ENCODE measurements at regions not wholly inside any gene's neighbourhood (a gene's known extent, or its start where the extent isn't known, plus 50 kb on each side); places are given as distances from the start of the nearest gene placed in this dataset.

DNA sequence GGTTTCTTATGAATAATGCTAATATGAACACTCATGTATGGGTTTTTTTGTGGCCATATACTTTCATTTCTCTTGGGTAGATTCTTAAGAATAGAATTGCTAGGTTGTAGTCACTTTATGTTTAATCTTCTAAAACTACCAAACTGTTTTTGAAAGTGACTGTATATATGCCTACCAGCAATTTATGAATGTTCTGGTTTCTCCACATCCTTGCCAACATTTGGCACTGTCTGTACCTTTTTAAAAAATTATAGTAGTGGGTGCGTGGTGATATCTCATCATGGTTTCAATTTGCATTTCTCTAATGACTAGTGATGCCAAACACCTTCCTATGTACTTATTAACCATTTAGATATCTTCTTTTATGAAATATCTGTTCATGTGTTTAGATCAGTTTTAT, 110.6 kb upstream of the RIOK3 start:
- DNase-seq (ENCODE audit: low spot score): no peak

DNA sequence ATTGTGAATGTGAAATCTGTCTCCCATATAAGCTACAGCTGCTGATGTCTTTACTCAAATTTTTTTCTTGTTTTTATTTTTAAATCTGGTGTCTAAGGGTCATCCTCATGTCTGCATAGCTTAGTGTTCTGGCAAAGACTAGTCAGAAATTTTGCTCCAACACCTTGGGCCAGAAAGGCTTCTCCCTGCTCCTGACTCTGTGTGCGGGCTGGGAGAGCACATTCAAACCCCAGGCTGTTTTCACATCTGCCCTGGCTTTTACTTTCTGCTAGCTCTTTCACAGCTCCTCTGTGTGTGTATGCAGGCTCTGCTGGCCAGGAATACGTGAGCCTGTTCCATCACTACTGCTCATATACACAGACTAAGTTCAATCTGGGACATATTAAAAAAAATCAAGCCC, 102.9 kb upstream of the RIOK3 start:
- DNase-seq (ENCODE audit: low spot score): no peak

- no peak for DNase-seq (ENCODE audit: low spot score)
Measured at GRCh38 chr18:23351521-23351920, 101.6 kb upstream of the RIOK3 start.

DNA sequence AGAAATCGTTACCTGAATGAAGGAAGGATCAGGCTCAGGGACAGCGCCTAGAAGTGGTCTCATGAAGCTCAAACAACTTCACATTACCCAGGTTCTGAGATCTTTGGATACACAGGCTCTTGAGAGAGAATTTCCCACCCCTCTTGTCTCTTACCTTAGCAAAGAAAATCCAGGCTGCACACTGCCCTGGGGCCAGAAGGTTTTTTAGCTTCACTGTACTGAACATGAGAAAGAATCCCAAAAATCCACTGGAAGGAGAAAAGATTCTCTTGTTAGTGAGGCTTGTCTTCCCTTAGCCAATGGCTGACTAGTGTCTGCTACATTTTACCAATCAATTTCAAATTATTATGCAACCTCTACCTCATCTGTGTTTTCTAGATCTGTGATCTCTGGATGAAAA, 101.0 kb upstream of the RIOK3 start:
- no peak for DNase-seq (ENCODE audit: low spot score)

GRCh38 chr18:23353459-23353858, 99.6 kb upstream of the RIOK3 start:
- no peak for DNase-seq (ENCODE audit: low spot score)

- no peak for DNase-seq (ENCODE audit: low spot score)
Measured at GRCh38 chr18:23354625-23355024, 98.5 kb upstream of the RIOK3 start.

DNA sequence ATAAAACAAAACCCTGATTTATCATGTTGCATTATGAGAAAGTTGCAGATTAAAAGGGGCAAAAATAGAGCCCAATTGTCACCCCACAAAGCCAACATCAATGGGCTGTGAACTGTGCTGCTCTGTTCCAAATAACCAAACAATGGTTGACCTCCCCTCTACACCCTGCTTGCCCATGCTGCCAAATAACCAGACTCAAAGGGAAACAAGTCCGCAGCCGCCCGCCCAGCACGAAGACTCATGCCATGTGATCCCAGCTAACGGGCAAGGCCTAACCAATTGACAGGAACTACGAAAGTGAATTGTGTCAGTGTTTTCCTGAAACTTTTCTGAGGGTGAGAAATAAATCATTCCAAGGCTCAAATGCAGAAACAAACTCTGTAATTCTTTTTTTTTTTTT, 97.9 kb upstream of the RIOK3 start:
- no peak for DNase-seq (ENCODE audit: low spot score)

DNA sequence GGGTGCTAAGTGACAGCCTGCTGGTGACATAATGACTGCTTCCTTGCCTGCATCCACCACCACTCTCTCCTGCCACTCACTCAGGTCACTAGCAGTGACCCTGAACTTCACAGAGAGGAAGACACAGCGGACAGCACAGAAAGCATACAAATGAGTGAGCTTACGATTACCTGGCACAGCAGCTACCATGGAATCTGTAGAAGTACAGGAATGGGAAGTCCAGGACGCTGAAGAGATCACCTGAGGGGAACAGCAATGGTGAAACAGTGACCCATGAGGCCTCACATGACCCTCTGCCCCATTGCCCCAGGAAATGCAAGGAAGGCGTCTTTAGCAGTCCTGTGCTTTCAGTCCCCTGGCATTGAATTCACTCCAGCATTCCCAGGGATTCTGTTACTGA, 96.7 kb upstream of the RIOK3 start:
- no peak for DNase-seq (ENCODE audit: low spot score)

DNA sequence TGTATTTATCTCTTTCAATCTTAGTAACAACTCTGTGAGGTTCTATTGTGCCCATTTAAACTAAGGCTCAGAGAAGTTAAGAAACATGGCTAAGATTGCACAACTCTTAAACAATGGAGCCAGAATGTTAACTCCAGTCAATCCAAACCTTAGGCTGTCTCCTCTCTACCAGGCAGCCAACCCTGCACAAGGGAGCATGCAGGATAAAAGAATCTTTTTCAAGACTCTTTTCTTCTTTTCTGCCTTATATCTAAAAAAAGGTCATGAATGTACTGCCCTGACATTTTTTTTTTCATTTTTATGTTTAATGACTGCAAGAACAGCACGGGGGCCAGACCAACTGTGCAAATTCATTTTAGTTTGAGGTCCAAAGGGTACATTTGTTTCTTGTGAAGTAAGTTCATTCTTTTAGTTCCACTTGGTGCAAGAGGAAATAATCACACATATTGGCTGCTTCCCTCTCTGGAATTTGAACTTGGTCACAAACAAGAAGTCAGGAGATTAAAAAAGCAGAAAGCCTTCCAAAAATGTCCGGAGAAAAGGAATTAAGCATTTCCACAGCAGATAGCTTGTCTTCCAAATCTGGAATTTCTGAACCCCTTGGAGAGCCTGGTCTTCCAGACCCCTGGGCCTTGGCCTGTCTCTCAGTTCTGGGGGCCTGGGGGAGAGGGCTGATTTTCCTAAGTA, 96.0 kb upstream of the RIOK3 start:
- DNase-seq (ENCODE audit: low spot score): no peak

DNA sequence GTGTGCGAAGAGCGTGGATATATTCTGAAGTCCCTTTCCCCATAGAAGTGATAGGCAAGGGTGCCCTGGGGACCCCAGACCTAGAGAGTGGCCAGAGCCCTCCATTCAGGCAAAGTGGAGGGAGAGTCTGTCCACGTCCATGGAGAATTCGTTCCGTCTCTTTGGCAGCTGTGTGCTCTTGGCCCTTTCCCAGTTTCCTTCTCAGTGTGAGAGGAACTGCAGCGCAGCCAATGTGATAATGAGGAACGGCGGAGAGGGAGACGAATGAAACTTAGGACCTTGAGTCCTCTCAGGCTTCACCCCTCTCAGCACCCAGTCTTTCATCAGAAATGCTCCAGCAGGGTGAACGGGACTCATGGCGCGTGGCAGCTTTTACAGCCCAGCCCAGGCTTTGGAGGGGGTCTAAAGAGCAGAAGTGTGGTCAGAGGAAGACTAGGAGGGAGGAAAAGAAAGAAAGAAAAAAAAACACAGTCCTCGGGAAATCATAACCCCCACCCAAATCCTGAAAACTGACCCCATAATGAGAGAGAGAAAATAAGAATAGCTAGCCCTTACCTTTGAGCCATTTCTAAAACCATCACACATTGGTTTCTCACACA, 95.0 kb upstream of the RIOK3 start:
- no peak for DNase-seq (ENCODE audit: low spot score)

- DNase-seq (ENCODE audit: low spot score): no peak
Measured at GRCh38 chr18:23359421-23359820, 93.7 kb upstream of the RIOK3 start.

- DNase-seq (ENCODE audit: low spot score): no peak
Measured at GRCh38 chr18:23363865-23364570, 89.1 kb upstream of the RIOK3 start.

DNA sequence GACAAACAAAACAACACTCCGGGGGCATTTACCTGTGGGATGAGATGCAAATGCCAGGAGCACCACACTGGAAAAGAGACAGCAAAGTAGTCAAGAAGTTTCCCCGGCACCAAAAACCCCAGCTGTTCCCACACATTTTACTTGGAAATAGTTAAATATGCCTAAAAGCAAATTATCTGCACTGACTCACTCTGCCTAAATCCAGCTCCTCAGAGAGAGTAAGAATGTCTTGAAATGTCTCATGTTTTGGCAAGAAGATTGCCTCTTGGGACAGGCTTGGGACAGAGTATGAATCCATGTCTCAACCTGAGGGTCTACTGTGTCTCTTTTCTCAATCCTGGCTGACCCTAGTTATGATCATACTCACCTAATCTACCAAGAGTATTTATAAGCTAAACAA, 87.5 kb upstream of the RIOK3 start:
- DNase-seq (ENCODE audit: low spot score): no peak

- DNase-seq (ENCODE audit: low spot score): no peak
Measured at GRCh38 chr18:23369266-23369665, 83.8 kb upstream of the RIOK3 start.

GRCh38 chr18:23373570-23373969, 79.5 kb upstream of the RIOK3 start:
- DNase-seq (ENCODE audit: low spot score): no peak

DNA sequence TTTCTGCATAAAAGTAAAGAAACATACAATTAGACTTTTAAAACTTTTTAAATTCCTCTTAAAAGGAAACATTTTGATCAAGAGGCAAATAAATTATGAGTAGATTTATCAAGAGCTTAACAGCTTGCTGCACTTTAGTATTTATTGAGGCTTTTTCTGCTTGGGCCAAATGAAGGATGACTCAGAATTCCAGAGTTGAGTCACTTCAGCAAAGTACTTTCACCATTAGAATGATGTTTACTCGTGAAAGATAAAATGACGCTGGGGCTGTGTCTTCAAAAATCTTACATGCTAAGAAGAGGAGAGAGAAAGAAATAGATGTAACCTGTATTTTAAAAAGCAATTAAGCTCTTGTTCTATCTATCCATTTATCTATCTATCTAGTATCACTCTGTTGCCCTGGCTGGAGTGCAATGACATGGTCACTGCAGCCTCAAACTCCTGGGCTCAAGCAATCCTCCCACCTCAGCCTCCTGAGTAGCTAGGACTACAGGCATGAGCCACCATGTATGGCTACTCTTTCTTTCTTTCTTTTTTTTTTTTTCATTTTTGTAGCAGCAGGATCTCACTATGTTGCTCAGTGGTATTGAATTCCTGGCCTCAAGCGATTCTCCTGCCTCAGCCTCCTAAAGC, 75.3 kb upstream of the RIOK3 start:
- no peak for DNase-seq (ENCODE audit: low spot score)

GRCh38 chr18:23378302-23378686, 74.8 kb upstream of the RIOK3 start:
- DNase-seq (ENCODE audit: low spot score): no peak

DNA sequence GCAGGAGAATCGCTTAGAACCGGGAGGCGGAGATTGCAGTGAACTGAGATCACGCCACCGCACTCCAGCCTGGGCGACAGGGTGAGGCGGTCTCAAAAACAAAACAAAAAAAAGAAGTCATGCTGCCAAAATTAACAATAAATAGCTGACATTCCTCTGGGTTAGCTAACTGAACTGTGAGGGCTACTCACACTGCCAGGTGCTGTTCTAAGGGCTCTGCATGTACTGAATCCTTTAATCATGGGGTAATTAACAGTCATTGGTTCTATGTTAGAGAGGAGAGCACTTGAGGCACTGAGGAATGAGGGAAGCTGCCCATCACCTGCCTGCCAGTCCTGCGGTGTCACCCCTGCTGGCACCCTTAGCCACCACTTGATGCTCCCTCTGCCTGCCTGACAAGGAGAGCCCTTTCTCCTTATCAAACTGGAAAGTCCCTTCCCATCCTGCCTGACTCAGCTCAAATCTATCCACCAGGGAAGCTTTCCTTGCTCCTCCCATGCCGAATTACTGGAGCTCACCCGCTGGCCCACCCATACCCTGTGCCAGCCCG, 73.0 kb upstream of the RIOK3 start:
- DNase-seq (ENCODE audit: low spot score): no peak

GRCh38 chr18:23380817-23381216, 72.3 kb upstream of the RIOK3 start:
- DNase-seq (ENCODE audit: low spot score): no peak

DNA sequence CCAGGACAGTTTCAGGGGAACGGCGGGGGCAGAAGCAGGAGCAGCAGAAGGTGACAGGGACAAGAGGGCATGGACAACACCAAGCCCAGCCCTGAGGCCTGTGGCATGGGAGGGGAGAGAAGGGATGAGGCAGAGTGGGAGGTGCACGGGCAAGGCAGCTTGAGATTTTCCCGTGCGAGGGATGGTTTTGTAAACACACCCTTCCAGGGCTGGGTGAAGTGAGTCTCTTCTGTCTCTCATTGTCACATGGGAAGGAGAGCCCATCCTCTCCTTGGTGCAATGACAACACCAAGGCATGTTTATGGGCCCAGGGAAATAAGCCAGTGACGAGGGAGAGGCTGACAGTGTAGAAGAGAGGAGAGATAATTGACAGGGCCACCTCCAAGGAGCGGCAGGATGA, 69.6 kb upstream of the RIOK3 start:
- no peak for DNase-seq (ENCODE audit: low spot score)

DNA sequence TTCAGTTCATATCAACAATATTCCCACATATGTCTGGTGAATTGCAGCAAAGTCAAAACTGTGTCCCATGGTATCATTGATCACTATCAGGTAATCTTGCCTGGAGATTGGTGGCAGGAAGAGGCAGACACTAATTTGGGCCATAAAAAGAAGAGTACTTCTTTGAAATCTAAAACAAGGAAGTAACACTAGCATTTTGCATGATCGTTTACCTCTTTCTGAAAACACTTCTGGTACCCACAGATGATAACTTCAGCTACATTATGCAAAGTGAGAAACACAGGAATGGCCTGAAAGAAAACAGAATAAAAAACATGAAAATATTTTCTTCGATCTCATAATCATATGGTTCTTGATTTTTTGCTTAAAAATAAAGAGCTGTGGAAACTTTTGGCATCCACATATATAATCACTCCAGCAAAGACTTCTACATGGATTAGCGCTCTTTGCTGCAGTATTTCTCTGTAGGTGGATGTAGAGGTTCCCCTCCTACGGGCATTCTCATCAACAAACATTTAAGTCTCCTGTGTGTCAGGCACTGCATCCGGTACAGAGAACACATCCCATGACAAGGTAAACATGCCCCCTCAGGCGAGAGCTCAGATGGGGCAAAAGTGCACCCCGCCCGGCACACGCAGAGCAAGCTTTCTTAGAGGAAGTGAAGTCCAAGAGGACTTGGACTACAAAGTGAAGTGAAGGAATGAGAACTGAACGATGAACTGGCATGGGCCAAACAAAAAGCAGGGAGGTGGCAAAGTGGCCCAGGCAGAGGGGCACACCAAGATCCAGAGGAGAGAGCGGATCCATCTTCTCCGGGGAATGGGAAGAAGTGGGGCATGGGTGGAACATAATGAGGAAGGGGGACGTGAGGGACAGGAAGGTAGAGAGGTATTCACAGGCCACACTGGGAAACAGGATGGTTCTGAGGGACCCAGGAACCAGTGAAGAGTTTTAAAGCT, 68.0 kb upstream of the RIOK3 start:
- no peak for DNase-seq (ENCODE audit: low spot score)

GRCh38 chr18:23386317-23386716, 66.8 kb upstream of the RIOK3 start:
- DNase-seq (ENCODE audit: low spot score): no peak
